ENCODE measurements at regions not wholly inside any gene's neighbourhood (a gene's known extent, or its start where the extent isn't known, plus 50 kb on each side); places are given as distances from the start of the nearest gene placed in this dataset.
A peak's percentile ranks its signal among the peaks of the same experiment; 100 is the strongest.

DNA sequence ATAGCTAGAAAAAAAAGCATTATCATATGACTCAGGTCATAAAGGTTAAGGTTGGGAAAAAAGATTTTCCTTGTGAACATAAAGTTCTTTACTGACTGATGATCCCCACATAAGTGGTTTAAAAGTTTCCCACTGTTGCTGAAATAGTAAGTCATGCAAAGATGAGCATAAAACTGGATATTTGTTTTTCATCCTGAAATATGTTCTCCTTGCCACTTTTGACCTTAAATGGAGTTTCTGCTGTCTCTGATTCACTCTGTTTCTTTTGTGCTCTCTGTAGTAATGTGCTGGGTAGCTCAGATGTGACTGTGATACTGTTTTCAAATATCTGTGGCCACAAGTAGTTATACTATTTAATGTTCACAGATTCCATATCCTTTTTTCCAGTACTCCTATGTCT, 162.5 kb upstream of the GAS1 start:
- Histone ChIP-seq H3K4me2 (ENCODE audit: control insufficient read depth, extremely low read depth, insufficient read depth, low read depth, low read length) (no peak overlapping the region), H3K36me3 (ENCODE audit: control insufficient read depth in 2 of 2, extremely low read depth in 1 of 2, insufficient read depth in 2 of 2, low read length in 2 of 2) (no peaks in the 10 kb centered on the region), H3K27ac (ENCODE audit: control insufficient read depth, insufficient read depth, low read length) (no peak overlapping the region), H3K27me3 (ENCODE audit: control insufficient read depth, extremely low read depth, insufficient read depth, low read length) (no peaks in the 10 kb centered on the region), H3K9me1 (ENCODE audit: control insufficient read depth, extremely low read depth, insufficient read depth, low read length) (no peaks in the 10 kb centered on the region), H3K9me3 (ENCODE audit: control insufficient read depth, low read depth, low read length) (no peaks in the 10 kb centered on the region), H3K4me1 (ENCODE audit: control insufficient read depth, extremely low read depth, insufficient read depth, low read length) (peaks cover 22% of the 10 kb centered on the region), H3K79me2 (ENCODE audit: control insufficient read depth, insufficient read depth, low read length) (no peaks in the 10 kb centered on the region), H3K4me3 (ENCODE audit: control insufficient read depth in 2 of 3, extremely low read depth in 1 of 3, insufficient read depth in 2 of 3, low read depth in 1 of 3, low read length in 3 of 3) (no peak overlapping the region), H4K20me1 (ENCODE audit: control insufficient read depth, extremely low read depth, insufficient read depth, low read length) (no peaks in the 10 kb centered on the region), H3K9ac (ENCODE audit: control insufficient read depth, extremely low read depth, insufficient read depth, low read length) (no peak overlapping the region), H2AFZ (ENCODE audit: control insufficient read depth, low read length) (no peak overlapping the region)
- TF ChIP-seq, protein P1, sequence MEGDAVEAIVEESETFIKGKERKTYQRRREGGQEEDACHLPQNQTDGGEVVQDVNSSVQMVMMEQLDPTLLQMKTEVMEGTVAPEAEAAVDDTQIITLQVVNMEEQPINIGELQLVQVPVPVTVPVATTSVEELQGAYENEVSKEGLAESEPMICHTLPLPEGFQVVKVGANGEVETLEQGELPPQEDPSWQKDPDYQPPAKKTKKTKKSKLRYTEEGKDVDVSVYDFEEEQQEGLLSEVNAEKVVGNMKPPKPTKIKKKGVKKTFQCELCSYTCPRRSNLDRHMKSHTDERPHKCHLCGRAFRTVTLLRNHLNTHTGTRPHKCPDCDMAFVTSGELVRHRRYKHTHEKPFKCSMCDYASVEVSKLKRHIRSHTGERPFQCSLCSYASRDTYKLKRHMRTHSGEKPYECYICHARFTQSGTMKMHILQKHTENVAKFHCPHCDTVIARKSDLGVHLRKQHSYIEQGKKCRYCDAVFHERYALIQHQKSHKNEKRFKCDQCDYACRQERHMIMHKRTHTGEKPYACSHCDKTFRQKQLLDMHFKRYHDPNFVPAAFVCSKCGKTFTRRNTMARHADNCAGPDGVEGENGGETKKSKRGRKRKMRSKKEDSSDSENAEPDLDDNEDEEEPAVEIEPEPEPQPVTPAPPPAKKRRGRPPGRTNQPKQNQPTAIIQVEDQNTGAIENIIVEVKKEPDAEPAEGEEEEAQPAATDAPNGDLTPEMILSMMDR (optimal IDR thresholded peaks at IDR 0.05 in 1 of 3, IDR thresholded peaks at IDR 0.05 in 1 of 3, conservative IDR thresholded peaks at IDR 0.05 in 1 of 3; ENCODE audit: extremely low read depth in 1 of 3, insufficient read depth in 2 of 3, low read length in 3 of 3), result no peak
- no peak for TF ChIP-seq EZH2 (IDR thresholded peaks at IDR 0.05; ENCODE audit: low read length)
- dilution Hi-C loops (cut with MboI; ENCODE audit: extremely low pct_ligation_motif_present, low sequenced_read_pairs), result no loop called here
- FAIRE-seq, result peak; percentile 44
- DNase-seq (ENCODE audit: low read depth, low spot score), result no peak

DNA sequence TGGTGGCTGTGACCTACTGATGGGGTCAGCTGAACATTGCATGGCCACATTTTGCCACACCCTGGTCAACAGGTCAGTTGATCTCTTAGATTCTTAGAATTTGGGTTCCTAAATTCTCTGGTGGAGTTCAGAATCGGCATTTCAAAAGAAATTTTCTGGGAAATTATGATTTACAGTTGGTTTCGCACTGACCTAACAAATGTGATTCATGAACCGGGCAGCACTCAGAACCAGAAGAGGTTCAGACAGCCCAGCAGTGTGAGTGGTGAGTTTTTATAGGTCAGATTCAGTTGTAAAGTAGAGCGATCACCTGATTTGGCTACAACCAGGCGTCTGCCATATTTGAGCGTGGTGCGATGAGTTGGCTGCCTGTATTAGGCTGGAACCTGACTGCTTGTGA, 163.7 kb upstream of the GAS1 start:
- Histone ChIP-seq H3K9ac (ENCODE audit: control insufficient read depth, extremely low read depth, insufficient read depth, low read length) (no peak overlapping the region), H3K36me3 (ENCODE audit: control insufficient read depth in 2 of 2, extremely low read depth in 1 of 2, insufficient read depth in 2 of 2, low read length in 2 of 2) (no peaks in the 10 kb centered on the region), H2AFZ (ENCODE audit: control insufficient read depth, low read length) (no peak overlapping the region), H3K4me1 (ENCODE audit: control insufficient read depth, extremely low read depth, insufficient read depth, low read length) (peaks cover 22% of the 10 kb centered on the region), H3K9me3 (ENCODE audit: control insufficient read depth, low read depth, low read length) (no peaks in the 10 kb centered on the region), H4K20me1 (ENCODE audit: control insufficient read depth, extremely low read depth, insufficient read depth, low read length) (no peaks in the 10 kb centered on the region), H3K4me3 (ENCODE audit: control insufficient read depth in 2 of 3, extremely low read depth in 1 of 3, insufficient read depth in 2 of 3, low read depth in 1 of 3, low read length in 3 of 3) (no peak overlapping the region), H3K4me2 (ENCODE audit: control insufficient read depth, extremely low read depth, insufficient read depth, low read depth, low read length) (no peak overlapping the region), H3K27ac (ENCODE audit: control insufficient read depth, insufficient read depth, low read length) (no peak overlapping the region), H3K79me2 (ENCODE audit: control insufficient read depth, insufficient read depth, low read length) (no peaks in the 10 kb centered on the region), H3K27me3 (ENCODE audit: control insufficient read depth, extremely low read depth, insufficient read depth, low read length) (no peaks in the 10 kb centered on the region), H3K9me1 (ENCODE audit: control insufficient read depth, extremely low read depth, insufficient read depth, low read length) (no peaks in the 10 kb centered on the region)
- TF ChIP-seq, protein P1 (optimal IDR thresholded peaks at IDR 0.05 in 1 of 3, IDR thresholded peaks at IDR 0.05 in 1 of 3, conservative IDR thresholded peaks at IDR 0.05 in 1 of 3; ENCODE audit: extremely low read depth in 1 of 3, insufficient read depth in 2 of 3, low read length in 3 of 3), result no peak
- no peak for TF ChIP-seq EZH2 (IDR thresholded peaks at IDR 0.05; ENCODE audit: low read length)
- dilution Hi-C loops (cut with MboI; ENCODE audit: extremely low pct_ligation_motif_present, low sequenced_read_pairs), result no loop called here
- FAIRE-seq (no peak), DNase-seq (ENCODE audit: low read depth, low spot score) (no peak)
